Suprapubic skin (tissue), 4 donors: ENCODE measurements at regions not wholly inside any gene's neighbourhood (a gene's known extent, or its start where the extent isn't known, plus 50 kb on each side); places are given as distances from the start of the nearest gene placed in this dataset.

Source experiments
- DNase-seq, 2 donors: peaks; one replicate each; pipeline ENCODE4 v3.0.0-alpha.2; 2019; ENCODE audit warnings: low spot score in 2 of 2
- H3K27ac ChIP-seq: fragments of 200-600 bp; sonication (generic); one replicate; pipeline ENCODE4 v1.5.1; 2019
- H3K27me3 ChIP-seq: fragments of 200-600 bp; sonication (generic); one replicate; pipeline ENCODE4 v1.5.1; 2019
- H3K36me3 ChIP-seq: fragments of 200-600 bp; sonication (generic); one replicate; pipeline ENCODE4 v1.5.1; 2019
- H3K4me1 ChIP-seq: fragments of 200-600 bp; sonication (generic); one replicate; pipeline ENCODE4 v1.5.1; 2019
- H3K4me3 ChIP-seq: fragments of 200-600 bp; sonication (generic); one replicate; pipeline ENCODE4 v1.5.1; 2019; ENCODE audit warnings: mild to moderate bottlenecking
- H3K9me3 ChIP-seq: fragments of 200-600 bp; sonication (generic); one replicate; pipeline ENCODE4 v1.5.1; 2019
- EP300 ChIP-seq: sonication (generic); formaldehyde crosslinking; IDR thresholded peaks from one replicate; pipeline ENCODE4 v1.6.1; 2017; ENCODE audit warnings: antibody characterized with exemption
- POLR2A ChIP-seq, 2 donors: fragments of 450-650 bp; IDR thresholded peaks; one replicate each; pipeline ENCODE4 v1.6.1; 2017; ENCODE audit warnings: antibody characterized with exemption in 2 of 2, mild to moderate bottlenecking in 2 of 2, moderate library complexity in 2 of 2
- POLR2AphosphoS5 ChIP-seq, 3 donors: sonication (generic); formaldehyde crosslinking; IDR thresholded peaks; one replicate each; pipeline ENCODE4 v1.6.1; 2017; ENCODE audit warnings: antibody characterized with exemption in 3 of 3
- WGBS: methylation state at CpG from one replicate; pipeline ENCODE4 v1.1.5; 2018; 5-methylcytosine and 5-hydroxymethylcytosine counted together
- TF ChIP-seq, protein P1 (sequence below), 2 donors: fragments of 200-600 bp in 1 of 2; fragments of 450-650 bp in 1 of 2; sonication (generic) in 1 of 2; IDR thresholded peaks; one replicate each; pipeline ENCODE4 v1.5.1; 2016 to 2019; ENCODE audit warnings: antibody characterized with exemption in 2 of 2, mild to moderate bottlenecking in 1 of 2, moderate library complexity in 1 of 2

DNA sequence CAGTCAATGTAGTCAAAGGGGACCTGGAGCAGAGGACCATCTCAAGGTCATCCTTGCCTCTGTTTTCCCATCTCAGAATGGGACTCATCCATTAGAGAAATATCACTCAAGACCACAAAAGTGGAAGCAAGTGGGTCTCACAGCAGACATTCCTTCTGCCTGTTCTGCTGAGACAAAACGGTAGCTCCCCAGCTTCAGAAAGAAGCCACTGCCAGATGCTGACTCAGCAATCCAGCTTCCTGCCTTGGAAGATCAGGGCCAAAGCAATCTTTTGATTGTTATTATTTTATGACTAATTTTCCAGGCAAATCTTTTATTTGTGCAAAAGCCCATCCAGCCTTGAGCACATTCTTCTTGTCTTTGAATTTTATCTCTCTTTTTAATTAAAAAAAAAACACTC, 86.8 kb downstream of the CCT6B start:
- no peaks in the 10 kb centered on the region for H3K9me3 ChIP-seq
- H3K4me3 ChIP-seq, result no peak overlapping the region
- DNase-seq, result no peak
- no peaks in the 10 kb centered on the region for H3K36me3 ChIP-seq
- 0% methylated on average over 1 of the region's 1 CpG for WGBS
- H3K27me3 ChIP-seq, result peaks cover 4% of the 10 kb centered on the region
- TF ChIP-seq POLR2AphosphoS5 (IDR thresholded peaks at IDR 0.05), result no peak
- no peak for TF ChIP-seq POLR2A (IDR thresholded peaks at IDR 0.05)
- TF ChIP-seq EP300, result no peak
- TF ChIP-seq, protein P1, sequence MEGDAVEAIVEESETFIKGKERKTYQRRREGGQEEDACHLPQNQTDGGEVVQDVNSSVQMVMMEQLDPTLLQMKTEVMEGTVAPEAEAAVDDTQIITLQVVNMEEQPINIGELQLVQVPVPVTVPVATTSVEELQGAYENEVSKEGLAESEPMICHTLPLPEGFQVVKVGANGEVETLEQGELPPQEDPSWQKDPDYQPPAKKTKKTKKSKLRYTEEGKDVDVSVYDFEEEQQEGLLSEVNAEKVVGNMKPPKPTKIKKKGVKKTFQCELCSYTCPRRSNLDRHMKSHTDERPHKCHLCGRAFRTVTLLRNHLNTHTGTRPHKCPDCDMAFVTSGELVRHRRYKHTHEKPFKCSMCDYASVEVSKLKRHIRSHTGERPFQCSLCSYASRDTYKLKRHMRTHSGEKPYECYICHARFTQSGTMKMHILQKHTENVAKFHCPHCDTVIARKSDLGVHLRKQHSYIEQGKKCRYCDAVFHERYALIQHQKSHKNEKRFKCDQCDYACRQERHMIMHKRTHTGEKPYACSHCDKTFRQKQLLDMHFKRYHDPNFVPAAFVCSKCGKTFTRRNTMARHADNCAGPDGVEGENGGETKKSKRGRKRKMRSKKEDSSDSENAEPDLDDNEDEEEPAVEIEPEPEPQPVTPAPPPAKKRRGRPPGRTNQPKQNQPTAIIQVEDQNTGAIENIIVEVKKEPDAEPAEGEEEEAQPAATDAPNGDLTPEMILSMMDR (IDR thresholded peaks at IDR 0.05), result no peak
- H3K27ac ChIP-seq, result no peak overlapping the region
- H3K4me1 ChIP-seq, result no peaks in the 10 kb centered on the region

DNA sequence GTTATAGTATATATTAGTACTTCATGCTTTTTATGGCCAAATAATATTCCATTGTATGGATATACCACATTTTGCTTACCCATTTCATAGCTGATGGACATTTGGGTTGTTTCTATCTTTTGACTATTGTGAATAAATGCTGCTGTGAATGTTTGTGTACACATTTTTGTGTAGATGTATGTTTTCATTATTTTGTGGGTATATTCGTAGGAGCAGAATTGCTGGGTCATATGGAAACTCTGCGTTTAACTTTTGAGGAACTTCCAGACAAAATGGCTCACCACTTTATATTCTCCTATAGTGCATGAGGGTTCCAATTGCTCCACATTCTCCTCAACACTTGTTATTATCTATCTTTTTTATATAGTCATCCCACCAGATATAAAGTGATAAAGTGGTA, 88.6 kb downstream of the CCT6B start:
- H3K36me3 ChIP-seq, result no peaks in the 10 kb centered on the region
- H3K9me3 ChIP-seq, result no peaks in the 10 kb centered on the region
- TF ChIP-seq POLR2A (IDR thresholded peaks at IDR 0.05), result no peak
- TF ChIP-seq, protein P1 (IDR thresholded peaks at IDR 0.05), result no peak
- TF ChIP-seq EP300, result no peak
- no peak overlapping the region for H3K4me3 ChIP-seq
- DNase-seq, result no peak
- H3K4me1 ChIP-seq, result no peaks in the 10 kb centered on the region
- WGBS, result 95% methylated on average over 2 of the region's 2 CpGs
- no peak overlapping the region for H3K27ac ChIP-seq
- peaks cover 2% of the 10 kb centered on the region for H3K27me3 ChIP-seq

DNA sequence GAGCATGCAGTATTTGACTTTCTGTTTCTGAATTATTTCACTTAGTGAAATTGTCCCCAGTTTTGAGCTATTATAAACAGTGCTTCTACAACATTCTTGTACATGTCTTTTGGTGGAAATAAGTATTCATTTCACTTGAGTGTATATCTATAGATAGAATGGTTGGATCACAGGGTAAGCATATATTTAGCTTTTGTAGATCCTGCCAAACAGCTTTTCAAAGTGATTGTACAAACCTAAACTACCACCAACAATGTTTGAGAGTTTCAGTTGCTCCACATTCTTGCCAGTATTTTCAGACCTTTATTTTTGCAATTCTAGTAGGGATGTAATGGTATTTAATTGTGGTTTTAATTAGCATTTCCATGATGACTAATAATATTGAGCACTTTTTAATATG, 91.6 kb downstream of the CCT6B start:
- Histone ChIP-seq H3K27ac (no peak overlapping the region), H3K27me3 (no peaks in the 10 kb centered on the region), H3K4me1 (no peaks in the 10 kb centered on the region), H3K36me3 (no peaks in the 10 kb centered on the region), H3K4me3 (no peak overlapping the region), H3K9me3 (no peaks in the 10 kb centered on the region)
- no peak for DNase-seq
- TF ChIP-seq, protein P1 (IDR thresholded peaks at IDR 0.05), result no peak
- no peak for TF ChIP-seq POLR2A (IDR thresholded peaks at IDR 0.05)
- TF ChIP-seq POLR2AphosphoS5 (IDR thresholded peaks at IDR 0.05), result no peak

DNA sequence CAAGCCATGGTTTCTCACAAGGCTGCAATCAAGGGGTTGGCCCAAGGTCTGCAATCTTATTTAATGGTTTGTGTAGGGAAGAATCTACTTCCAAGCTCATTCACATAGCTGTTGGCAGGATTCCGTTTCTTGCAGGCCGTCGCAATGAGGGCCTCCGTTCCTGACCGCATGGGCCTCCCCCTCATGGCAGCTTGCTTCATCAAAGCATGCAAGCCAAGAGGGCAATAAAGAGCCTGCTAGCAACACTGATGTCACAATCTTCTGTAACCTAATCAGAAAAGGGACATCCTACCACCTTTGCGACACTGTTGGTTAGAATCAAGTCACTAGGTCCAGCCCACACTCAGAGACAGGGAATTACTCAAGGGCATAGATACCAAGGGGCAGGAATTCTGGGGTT, 95.5 kb downstream of the CCT6B start:
- no peak overlapping the region for H3K27ac ChIP-seq
- H3K4me3 ChIP-seq, result no peak overlapping the region
- H3K9me3 ChIP-seq, result no peaks in the 10 kb centered on the region
- TF ChIP-seq POLR2A (IDR thresholded peaks at IDR 0.05) (no peak), EP300 (no peak), POLR2AphosphoS5 (IDR thresholded peaks at IDR 0.05) (no peak)
- TF ChIP-seq, protein P1 (IDR thresholded peaks at IDR 0.05), result no peak
- no peak for DNase-seq
- H3K36me3 ChIP-seq, result no peaks in the 10 kb centered on the region
- no peaks in the 10 kb centered on the region for H3K27me3 ChIP-seq
- 88% methylated on average over 6 of the region's 6 CpGs for WGBS
- no peaks in the 10 kb centered on the region for H3K4me1 ChIP-seq

DNA sequence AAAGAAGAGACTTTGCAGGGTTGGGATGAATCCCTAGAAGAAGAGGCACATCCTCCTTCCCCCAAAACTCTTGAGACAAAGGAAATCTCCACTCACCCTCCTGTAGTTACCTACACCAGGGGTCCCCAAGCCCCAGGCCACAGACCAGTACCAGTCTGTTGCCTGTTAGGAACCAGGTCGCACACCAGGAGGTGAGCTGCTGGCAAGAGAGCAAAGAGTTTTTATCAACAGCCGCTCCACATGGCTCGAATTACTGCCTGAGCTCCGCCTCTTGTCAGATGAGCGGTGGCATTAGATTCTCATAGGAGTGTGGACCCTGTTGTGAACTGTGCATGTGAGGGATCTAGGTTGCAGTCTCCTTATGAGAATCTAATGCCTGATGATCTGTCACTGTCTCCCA, 98.9 kb downstream of the CCT6B start:
- no peak overlapping the region for H3K27ac ChIP-seq
- H3K4me3 ChIP-seq, result no peak overlapping the region
- no peaks in the 10 kb centered on the region for H3K9me3 ChIP-seq
- H3K36me3 ChIP-seq, result no peaks in the 10 kb centered on the region
- no CpG with 5 or more reads among the region's 5 CpGs for WGBS
- no peak for DNase-seq
- TF ChIP-seq POLR2A (IDR thresholded peaks at IDR 0.05) (no peak), POLR2AphosphoS5 (IDR thresholded peaks at IDR 0.05) (no peak), EP300 (no peak)
- TF ChIP-seq, protein P1 (IDR thresholded peaks at IDR 0.05), result no peak
- no peaks in the 10 kb centered on the region for H3K4me1 ChIP-seq
- H3K27me3 ChIP-seq, result no peaks in the 10 kb centered on the region
